HepG2 (cell line): ENCODE measurements at regions not wholly inside any gene's neighbourhood (a gene's known extent, or its start where the extent isn't known, plus 50 kb on each side); places are given as distances from the start of the nearest gene placed in this dataset.

Experiments
- ATAC-seq: fragments of 200-7000 bp; cut with Tn5 transposase; 3 replicates; pipeline ENCODE4 v1.9.1; 2020; ENCODE audit warnings: mild to moderate bottlenecking, moderate library complexity
- BruUV-seq: library from RNA; stranded (reverse); fragments of 400-500 nt; replicated peaks from 2 replicates; lab custom pipeline; 2021; lab: Mats Ljungman, UMichigan
- CTCF ChIA-PET: fragments of 300-600 bp; formaldehyde crosslinking; extraction: SDS; loops from one replicate; lab custom pipeline; 2021; ENCODE audit warnings: low total read pairs, inconsistent platforms, low intra/inter-chr PET ratio; lab: Yijun Ruan, JAX
- POLR2A ChIA-PET: fragments of 350-600 bp; sonication (Branson Sonifier 250); formaldehyde crosslinking; loops from one replicate; lab custom pipeline; 2020; ENCODE audit warnings: antibody characterized with exemption, inconsistent platforms; lab: Yijun Ruan, JAX
- DNase-seq: peaks from one replicate; pipeline ENCODE4 v3.0.0-alpha.2; 2015; ENCODE audit warnings: low spot score
- FAIRE-seq: peaks from 3 replicates; lab custom pipeline; 2011; peaks lifted over from hg19 to GRCh38; lab: Jason Lieb, UNC
- H2AFZ ChIP-seq: one replicate; pipeline ENCODE4 v1.6.1; 2011; ENCODE audit warnings: low read length, inconsistent platforms
- H3K27ac ChIP-seq: fragments of 300-600 bp; 3 replicates; pipeline ENCODE4 v1.8.0; 2011; ENCODE audit warnings: mixed run types, mild to moderate bottlenecking, mixed read lengths, low read length, inconsistent platforms; ENCODE audit not compliant: insufficient read depth; ENCODE audit errors: extremely low read length
- H3K27me3 ChIP-seq, 2 experiments: fragments of 200-600 bp in 1 of 2; 2 replicates in 1 of 2; 3 replicates in 1 of 2; pipeline versions ENCODE4 v1.6.0 to v1.8.0; 2011; ENCODE audit warnings: low read length in 2 of 2, mild to moderate bottlenecking in 2 of 2, moderate library complexity in 2 of 2, inconsistent platforms in 1 of 2; ENCODE audit not compliant: insufficient read depth in 2 of 2, control insufficient read depth in 1 of 2
- H3K36me3 ChIP-seq, 2 experiments: fragments of 200-600 bp in 1 of 2; replicated peaks in 1 of 2; 2 replicates in 1 of 2; 3 replicates in 1 of 2; pipeline versions ENCODE4 v1.5.1 to v1.8.0; 2011; ENCODE audit warnings: low read length in 2 of 2, inconsistent platforms in 1 of 2; ENCODE audit not compliant: insufficient read depth in 2 of 2, control insufficient read depth in 1 of 2
- H3K4me1 ChIP-seq: 2 replicates; pipeline ENCODE4 v1.5.1; 2012; ENCODE audit warnings: low read length, inconsistent platforms; ENCODE audit not compliant: insufficient read depth
- H3K4me2 ChIP-seq: 2 replicates; pipeline ENCODE4 v1.6.0; 2011; ENCODE audit warnings: low read depth, low read length, inconsistent platforms
- H3K4me3 ChIP-seq, 3 experiments: fragments of 200-600 bp in 1 of 3; sonication (generic), shearing (Covaris generic) in 1 of 3; replicated peaks in 1 of 3; 2 replicates each; pipeline ENCODE4 v1.5.1; 2011 to 2016; ENCODE audit warnings: low read length in 3 of 3, inconsistent platforms in 2 of 3, low read depth in 2 of 3, mild to moderate bottlenecking in 2 of 3, control low read depth in 1 of 3, mixed read lengths in 1 of 3; ENCODE audit not compliant: insufficient read depth in 1 of 3
- H3K79me2 ChIP-seq: one replicate; pipeline ENCODE4 v1.6.1; 2011; ENCODE audit warnings: low read length, inconsistent platforms; ENCODE audit not compliant: insufficient read depth
- H3K9ac ChIP-seq: 2 replicates; pipeline ENCODE4 v1.6.0; 2011; ENCODE audit warnings: mild to moderate bottlenecking, low read depth, low read length, inconsistent platforms; ENCODE audit not compliant: insufficient read depth
- H3K9me3 ChIP-seq: 2 replicates; pipeline ENCODE4 v1.5.1; 2012; ENCODE audit warnings: mild to moderate bottlenecking, low read length
- H4K20me1 ChIP-seq: 2 replicates; pipeline ENCODE4 v1.6.0; 2011; ENCODE audit warnings: inconsistent platforms, mild to moderate bottlenecking, low read length, moderate library complexity; ENCODE audit not compliant: insufficient read depth
- TBX2 ChIP-seq: sonication (generic); formaldehyde crosslinking; IDR thresholded peaks from 2 replicates; pipeline ENCODE4 v1.5.0; 2020; ENCODE audit warnings: missing genetic modification reagents, mild to moderate bottlenecking, borderline replicate concordance
- TCF12 ChIP-seq, 2 experiments: fragments of 450-650 bp in 1 of 2; sonication (generic) in 1 of 2; formaldehyde crosslinking in 1 of 2; IDR thresholded peaks; 2 replicates each; pipeline versions ENCODE4 v1.6.1 to v1.8.0; 2017 to 2022; ENCODE audit warnings: antibody characterized with exemption in 1 of 2, mild to moderate bottlenecking in 1 of 2, missing genetic modification reagents in 1 of 2, moderate library complexity in 1 of 2
- WGBS: methylation state at CpG from one replicate; pipeline ENCODE4 v1.1.6; 2017; ENCODE audit warnings: low lambda C conversion rate; 5-methylcytosine and 5-hydroxymethylcytosine counted together
- in situ Hi-C: cut with HindIII; loops from 2 replicates; pipeline ENCODE4 v1.10.0; 2017; ENCODE audit warnings: low pct_unique_long_range_greater_than_20kb; ENCODE audit not compliant: extremely low pct_ligation_motif_present
- intact Hi-C: fragments of 100-400 bp; cut with micrococcal nuclease; formaldehyde crosslinking; loops from one replicate; pipeline ENCODE4 v1.10.0; 2022; ENCODE audit not compliant: unreplicated experiment
- TF ChIP-seq, protein P1 (sequence below), 2 experiments: fragments of 450-650 bp in 1 of 2; sonication (generic) in 1 of 2; formaldehyde crosslinking in 1 of 2; IDR thresholded peaks; 2 replicates each; pipeline versions ENCODE4 v1.6.1 to v1.8.0; 2016 to 2022; ENCODE audit warnings: antibody characterized with exemption in 1 of 2, mild to moderate bottlenecking in 1 of 2, missing genetic modification reagents in 1 of 2

DNA sequence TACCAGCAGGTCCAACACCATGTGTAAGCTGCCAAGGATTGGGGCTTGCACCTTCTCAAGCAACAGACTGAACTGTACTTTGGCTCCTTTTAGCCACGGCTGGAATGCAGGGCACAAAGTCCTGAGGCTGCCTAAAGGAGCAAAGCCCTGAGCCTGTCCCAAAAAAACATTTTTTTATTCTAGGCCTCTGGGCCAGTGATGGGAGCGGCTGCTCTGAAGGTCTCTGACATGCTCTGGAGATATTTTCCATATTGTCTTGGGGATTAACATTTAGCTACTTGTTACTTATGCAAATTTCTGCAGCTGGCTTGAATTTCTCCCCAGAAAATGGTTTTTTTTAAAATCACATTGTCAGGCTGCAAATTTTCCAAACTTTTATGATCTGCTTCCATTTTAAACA is 885.3 kb downstream of the GLUD2 start (continued):
- no peak for TF ChIP-seq TCF12 (IDR thresholded peaks at IDR 0.05)
- no peak for TF ChIP-seq TCF12 (CRISPR knock-in tag; IDR thresholded peaks at IDR 0.05)
- no peak for TF ChIP-seq TBX2 (CRISPR knock-in tag)
- TF ChIP-seq, all 625 proteins: peak for 0

DNA sequence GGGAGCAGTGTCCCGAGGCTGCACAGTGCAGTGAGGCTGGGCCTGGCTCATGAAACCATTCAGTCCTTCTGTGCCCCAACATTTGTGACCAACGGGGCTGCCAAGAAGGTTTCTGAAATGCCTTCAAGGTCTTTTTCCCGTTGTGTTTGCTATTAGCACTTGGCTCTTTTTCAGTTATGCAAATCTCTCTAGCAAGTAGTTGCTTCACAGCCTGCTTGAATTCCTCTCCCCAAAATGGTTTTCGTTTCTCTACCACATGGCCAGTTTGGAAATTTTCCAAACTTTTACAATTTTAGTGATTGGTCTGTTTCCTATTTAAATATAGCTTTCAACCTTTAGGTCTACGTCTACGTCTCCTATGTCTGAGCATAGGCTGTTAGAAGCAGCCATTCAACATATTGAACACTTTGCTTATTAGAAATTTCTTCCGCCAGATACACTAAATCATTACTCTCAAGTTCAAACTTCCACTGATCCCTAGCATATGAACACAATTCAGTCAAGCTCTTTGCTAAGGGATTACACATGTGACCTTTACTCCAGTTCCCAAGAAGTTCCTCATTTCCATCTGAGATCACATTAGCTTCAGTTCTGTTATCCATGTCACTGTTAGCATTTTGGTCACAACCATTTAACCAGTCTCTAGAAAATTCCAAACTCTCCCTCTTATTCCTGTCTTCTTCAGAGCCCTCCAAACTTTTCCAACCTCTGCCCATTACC is 901.8 kb downstream of the GLUD2 start:
- ChIA-PET CTCF (no interaction called here), POLR2A (no interaction called here)
- no peaks in the 10 kb centered on the region for H4K20me1 ChIP-seq
- H3K9me3 ChIP-seq = peaks cover 7% of the 10 kb centered on the region; the same call in 1 of the 2 replicates
- BruUV-seq = no TSS peak
- no peaks in the 10 kb centered on the region for H3K79me2 ChIP-seq
- no peak overlapping the region for H2AFZ ChIP-seq
- no peak overlapping the region for H3K9ac ChIP-seq
- H3K27ac ChIP-seq = no peak overlapping the region
- WGBS = 30% methylated on average over 4 of the region's 7 CpGs
- no peak overlapping the region for H3K4me3 ChIP-seq
- H3K27me3 ChIP-seq = no peaks in the 10 kb centered on the region
- DNase-seq (no peak), FAIRE-seq (no peak), ATAC-seq (no peak)
- TF ChIP-seq, protein P1, sequence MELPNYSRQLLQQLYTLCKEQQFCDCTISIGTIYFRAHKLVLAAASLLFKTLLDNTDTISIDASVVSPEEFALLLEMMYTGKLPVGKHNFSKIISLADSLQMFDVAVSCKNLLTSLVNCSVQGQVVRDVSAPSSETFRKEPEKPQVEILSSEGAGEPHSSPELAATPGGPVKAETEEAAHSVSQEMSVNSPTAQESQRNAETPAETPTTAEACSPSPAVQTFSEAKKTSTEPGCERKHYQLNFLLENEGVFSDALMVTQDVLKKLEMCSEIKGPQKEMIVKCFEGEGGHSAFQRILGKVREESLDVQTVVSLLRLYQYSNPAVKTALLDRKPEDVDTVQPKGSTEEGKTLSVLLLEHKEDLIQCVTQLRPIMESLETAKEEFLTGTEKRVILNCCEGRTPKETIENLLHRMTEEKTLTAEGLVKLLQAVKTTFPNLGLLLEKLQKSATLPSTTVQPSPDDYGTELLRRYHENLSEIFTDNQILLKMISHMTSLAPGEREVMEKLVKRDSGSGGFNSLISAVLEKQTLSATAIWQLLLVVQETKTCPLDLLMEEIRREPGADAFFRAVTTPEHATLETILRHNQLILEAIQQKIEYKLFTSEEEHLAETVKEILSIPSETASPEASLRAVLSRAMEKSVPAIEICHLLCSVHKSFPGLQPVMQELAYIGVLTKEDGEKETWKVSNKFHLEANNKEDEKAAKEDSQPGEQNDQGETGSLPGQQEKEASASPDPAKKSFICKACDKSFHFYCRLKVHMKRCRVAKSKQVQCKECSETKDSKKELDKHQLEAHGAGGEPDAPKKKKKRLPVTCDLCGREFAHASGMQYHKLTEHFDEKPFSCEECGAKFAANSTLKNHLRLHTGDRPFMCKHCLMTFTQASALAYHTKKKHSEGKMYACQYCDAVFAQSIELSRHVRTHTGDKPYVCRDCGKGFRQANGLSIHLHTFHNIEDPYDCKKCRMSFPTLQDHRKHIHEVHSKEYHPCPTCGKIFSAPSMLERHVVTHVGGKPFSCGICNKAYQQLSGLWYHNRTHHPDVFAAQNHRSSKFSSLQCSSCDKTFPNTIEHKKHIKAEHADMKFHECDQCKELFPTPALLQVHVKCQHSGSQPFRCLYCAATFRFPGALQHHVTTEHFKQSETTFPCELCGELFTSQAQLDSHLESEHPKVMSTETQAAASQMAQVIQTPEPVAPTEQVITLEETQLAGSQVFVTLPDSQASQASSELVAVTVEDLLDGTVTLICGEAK (IDR thresholded peaks at IDR 0.05) = no peak
- TF ChIP-seq, protein P1 (CRISPR knock-in tag; IDR thresholded peaks at IDR 0.05) = no peak
- in situ Hi-C loops = no loop called here
- intact Hi-C loops = no loop called here
- H3K4me2 ChIP-seq = no peak overlapping the region
- H3K4me1 ChIP-seq = no peaks in the 10 kb centered on the region
- H3K36me3 ChIP-seq = no peaks in the 10 kb centered on the region
